H1 (cell line): ENCODE measurements at regions not wholly inside any gene's neighbourhood (a gene's known extent, or its start where the extent isn't known, plus 50 kb on each side); places are given as distances from the start of the nearest gene placed in this dataset.
"Not testable (repeated sequence)": the region's sequence is repeated elsewhere in the genome, so short reads cannot be mapped to it uniquely, and the experiment has no call there.

Experiments
- CTCF ChIA-PET: fragments of 300-600 bp; sonication (Branson Sonifier 250); formaldehyde crosslinking; loops from one replicate; lab custom pipeline; 2021; ENCODE audit not compliant: partially characterized antibody; lab: Charles Lee
- POLR2A ChIA-PET: fragments of 300-600 bp; sonication (Branson Sonifier 250); formaldehyde crosslinking; loops from one replicate; lab custom pipeline; 2021; ENCODE audit warnings: inconsistent platforms; ENCODE audit not compliant: partially characterized antibody; lab: Charles Lee
- DNase-seq, 2 experiments: peaks; one replicate each; pipeline versions ENCODE4 v3.0.0 to v3.0.0-alpha.2; 2010 to 2022; ENCODE audit warnings: low spot score in 2 of 2, low read depth in 1 of 2, mixed read lengths in 1 of 2
- FAIRE-seq: peaks from 2 replicates; lab custom pipeline; 2011; peaks lifted over from hg19 to GRCh38; lab: Jason Lieb, UNC
- H2AFZ ChIP-seq: 2 replicates; pipeline ENCODE4 v1.8.1; 2012; ENCODE audit warnings: low read length, inconsistent platforms
- H2AK5ac ChIP-seq: 2 replicates; pipeline ENCODE4 v1.6.1; 2013; ENCODE audit warnings: low read depth, low read length
- H2BK120ac ChIP-seq: replicated peaks from 2 replicates; pipeline ENCODE3; 2013; ENCODE audit warnings: low read depth, low read length, inconsistent platforms
- H2BK12ac ChIP-seq: 2 replicates; pipeline ENCODE4 v1.6.1; 2013; ENCODE audit warnings: low read depth, low read length
- H2BK15ac ChIP-seq: 2 replicates; pipeline ENCODE4 v1.6.1; 2013; ENCODE audit warnings: low read length
- H2BK20ac ChIP-seq: 2 replicates; pipeline ENCODE4 v1.6.1; 2013; ENCODE audit warnings: low read length
- H2BK5ac ChIP-seq: 2 replicates; pipeline ENCODE4 v1.6.1; 2013; ENCODE audit warnings: low read depth, low read length
- H3K14ac ChIP-seq: 2 replicates; pipeline ENCODE4 v1.6.1; 2013; ENCODE audit warnings: inconsistent platforms; ENCODE audit not compliant: insufficient read length
- H3K18ac ChIP-seq: 2 replicates; pipeline ENCODE4 v1.6.1; 2013; ENCODE audit warnings: low read length; ENCODE audit errors: extremely low read depth
- H3K23ac ChIP-seq: 2 replicates; pipeline ENCODE4 v1.6.1; 2013; ENCODE audit warnings: inconsistent platforms; ENCODE audit not compliant: insufficient read length
- H3K23me2 ChIP-seq: 2 replicates; pipeline ENCODE4 v1.6.1; 2013; ENCODE audit warnings: low read depth, low read length
- H3K27ac ChIP-seq: 2 replicates; pipeline ENCODE4 v1.6.1; 2011; ENCODE audit warnings: low read depth, low read length, inconsistent platforms
- H3K27me3 ChIP-seq, 4 experiments: replicated peaks in 1 of 4; 1 replicate in 1 of 4; 2 replicates in 3 of 4; pipeline versions ENCODE4 v1.6.1 to v1.8.1; 2011 to 2013; ENCODE audit warnings: low read length in 3 of 4, mild to moderate bottlenecking in 3 of 4, inconsistent platforms in 2 of 4, mixed read lengths in 2 of 4, moderate library complexity in 1 of 4; ENCODE audit not compliant: control insufficient read depth in 3 of 4, insufficient read depth in 3 of 4; ENCODE audit errors: extremely low read depth in 1 of 4
- H3K36me3 ChIP-seq, 4 experiments: 2 replicates each; pipeline versions ENCODE4 v1.6.1 to v1.8.1; 2011 to 2013; ENCODE audit warnings: mild to moderate bottlenecking in 4 of 4, low read length in 3 of 4, moderate library complexity in 2 of 4, control low read depth in 1 of 4, inconsistent platforms in 1 of 4; ENCODE audit not compliant: insufficient read depth in 4 of 4, control insufficient read depth in 2 of 4
- H3K4ac ChIP-seq: replicated peaks from 2 replicates; pipeline ENCODE3; 2013; ENCODE audit warnings: low read length, low read depth, mixed read lengths, inconsistent platforms; ENCODE audit not compliant: insufficient read length
- H3K4me1 ChIP-seq, 4 experiments: replicated peaks in 1 of 4; 1 replicate in 1 of 4; 2 replicates in 3 of 4; pipeline versions ENCODE4 v1.6.1 to v1.8.1; 2011 to 2013; ENCODE audit warnings: low read length in 3 of 4, inconsistent platforms in 2 of 4, mixed read lengths in 1 of 4; ENCODE audit not compliant: insufficient read depth in 4 of 4, control insufficient read depth in 3 of 4
- H3K4me2 ChIP-seq, 2 experiments: 2 replicates each; pipeline versions ENCODE4 v1.6.1 to v1.8.1; 2011 to 2013; ENCODE audit warnings: low read depth in 2 of 2, low read length in 2 of 2, control low read depth in 1 of 2, inconsistent platforms in 1 of 2, mild to moderate bottlenecking in 1 of 2; ENCODE audit not compliant: insufficient read depth in 1 of 2
- H3K4me3 ChIP-seq, 4 experiments: fragments of 200-600, 300-600 bp in 1 of 4; sonication (generic), shearing (Covaris generic), sonication (Bioruptor Twin) in 1 of 4; 2 replicates each; pipeline versions ENCODE4 v1.5.1 to v1.8.1; 2011 to 2016; ENCODE audit warnings: low read length in 4 of 4, low read depth in 3 of 4, control low read depth in 2 of 4, inconsistent platforms in 2 of 4, mild to moderate bottlenecking in 2 of 4, mixed read lengths in 1 of 4, moderate library complexity in 1 of 4; ENCODE audit not compliant: insufficient read depth in 2 of 4; ENCODE audit errors: extremely low read depth in 1 of 4
- H3K56ac ChIP-seq: replicated peaks from 2 replicates; pipeline ENCODE3; 2013; ENCODE audit warnings: low read depth, mild to moderate bottlenecking, mixed read lengths, low read length, inconsistent platforms; ENCODE audit not compliant: insufficient read length
- H3K79me1 ChIP-seq: 2 replicates; pipeline ENCODE4 v1.6.1; 2013; ENCODE audit warnings: low read depth, low read length, control low read depth
- H3K79me2 ChIP-seq, 2 experiments: 2 replicates each; pipeline versions ENCODE4 v1.6.1 to v1.8.1; 2012 to 2013; ENCODE audit warnings: low read length in 2 of 2, mild to moderate bottlenecking in 2 of 2, inconsistent platforms in 1 of 2; ENCODE audit not compliant: insufficient read depth in 2 of 2, control insufficient read depth in 1 of 2
- H3K9ac ChIP-seq, 4 experiments: replicated peaks in 1 of 4; 1 replicate in 1 of 4; 2 replicates in 3 of 4; pipeline versions ENCODE4 v1.6.1 to v1.8.1; 2011 to 2013; ENCODE audit warnings: low read depth in 3 of 4, low read length in 3 of 4, control low read depth in 2 of 4, mild to moderate bottlenecking in 2 of 4, moderate library complexity in 2 of 4, inconsistent platforms in 1 of 4; ENCODE audit errors: extremely low read depth in 1 of 4
- H3K9me3 ChIP-seq, 2 experiments: 2 replicates each; pipeline versions ENCODE4 v1.6.1 to v1.8.1; 2012 to 2013; ENCODE audit warnings: mild to moderate bottlenecking in 2 of 2, moderate library complexity in 2 of 2, control low read depth in 1 of 2, inconsistent platforms in 1 of 2, low read depth in 1 of 2, low read length in 1 of 2, mixed read lengths in 1 of 2; ENCODE audit not compliant: insufficient read depth in 2 of 2
- H4K20me1 ChIP-seq, 2 experiments: replicated peaks in 1 of 2; 2 replicates each; pipeline versions ENCODE3 to v1.8.1; 2011 to 2013; ENCODE audit warnings: inconsistent platforms in 2 of 2, low read length in 2 of 2, mild to moderate bottlenecking in 1 of 2; ENCODE audit not compliant: insufficient read depth in 2 of 2, control insufficient read depth in 1 of 2
- H4K5ac ChIP-seq: 2 replicates; pipeline ENCODE4 v1.6.1; 2013; ENCODE audit warnings: low read length, low read depth, mixed read lengths, inconsistent platforms; ENCODE audit not compliant: insufficient read length
- H4K8ac ChIP-seq: 2 replicates; pipeline ENCODE4 v1.8.0; 2013; ENCODE audit warnings: mild to moderate bottlenecking, moderate library complexity, low read length, inconsistent platforms; ENCODE audit not compliant: insufficient read depth; ENCODE audit errors: extremely low read depth
- H4K91ac ChIP-seq: replicated peaks from 2 replicates; pipeline ENCODE3; 2013; ENCODE audit warnings: low read length, mixed read lengths, inconsistent platforms; ENCODE audit not compliant: insufficient read length
- WGBS, 2 experiments: shearing (Covaris generic) in 1 of 2; methylation state at CpG; one replicate each; pipeline versions ENCODE4 v1.1.6 to v1.1.7; 2013 to 2015; ENCODE audit warnings: low lambda C conversion rate in 2 of 2, mixed read lengths in 2 of 2, inconsistent platforms in 1 of 2, low coverage in 1 of 2, missing lambda C conversion rate in 1 of 2; ENCODE audit not compliant: insufficient replicate concordance in 2 of 2, insufficient coverage in 1 of 2, insufficient read length in 1 of 2; ENCODE audit errors: extremely low coverage in 1 of 2, missing lambda C conversion rate in 1 of 2; 5-methylcytosine and 5-hydroxymethylcytosine counted together

- H3K4ac ChIP-seq, H3K36me3 ChIP-seq, H3K4me1 ChIP-seq, H3K4me2 ChIP-seq, H3K27me3 ChIP-seq, H3K79me1 ChIP-seq, H3K4me3 ChIP-seq, H3K18ac ChIP-seq, H3K9ac ChIP-seq, H4K91ac ChIP-seq, FAIRE-seq, H4K20me1 ChIP-seq, H2BK120ac ChIP-seq, H3K23ac ChIP-seq, H4K8ac ChIP-seq, H3K9me3 ChIP-seq, H2AFZ ChIP-seq, H3K14ac ChIP-seq, H2BK5ac ChIP-seq, H2AK5ac ChIP-seq, H2BK20ac ChIP-seq, H2BK12ac ChIP-seq, H4K5ac ChIP-seq, H3K23me2 ChIP-seq, H3K56ac ChIP-seq, H3K27ac ChIP-seq, H3K79me2 ChIP-seq, DNase-seq, H2BK15ac ChIP-seq: not testable (repeated sequence)
- 94% methylated on average over 15 of the region's 31 CpGs; no CpG with 5 or more reads in 1 of the 2 experiments for WGBS, 2 experiments
- CTCF ChIA-PET = interaction anchor here (1.2 kb wide), 1 partner anchor 16 kb away, joined by 3 read pairs; no protein-coding TSS in a partner anchor
- POLR2A ChIA-PET = interaction anchor here (0.7 kb wide), 1 partner anchor 152 kb away, joined by 3 read pairs; no protein-coding TSS in a partner anchor
Observed at GRCh38 chr2:225229346-225229745, 170.2 kb upstream of the NYAP2 start.
